ENCODE measurements at regions not wholly inside any gene's neighbourhood (a gene's known extent, or its start where the extent isn't known, plus 50 kb on each side); places are given as distances from the start of the nearest gene placed in this dataset.
"Not testable (repeated sequence)": the region's sequence is repeated elsewhere in the genome, so short reads cannot be mapped to it uniquely, and the experiment has no call there.

DNA sequence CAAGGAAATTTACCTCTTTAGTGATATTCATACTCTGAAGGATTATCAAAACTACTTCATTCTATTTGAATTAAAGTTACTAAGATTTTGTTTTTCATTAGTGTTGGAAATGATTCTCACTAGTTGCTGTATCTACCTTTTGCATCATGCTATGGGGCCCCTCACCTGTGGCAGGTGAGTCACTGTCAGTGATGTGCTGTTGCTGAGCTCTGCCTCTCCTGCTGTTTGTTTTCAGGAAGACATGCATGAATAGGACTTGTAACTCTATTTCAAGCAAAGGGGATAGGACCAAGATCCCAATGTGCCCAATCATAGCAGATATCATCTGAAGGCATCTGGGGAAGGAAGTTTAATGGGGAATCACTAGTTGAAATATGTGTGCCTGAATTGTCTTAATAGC is 57.4 kb upstream of the AGR3 start:
- TF ChIP-seq, protein P1, sequence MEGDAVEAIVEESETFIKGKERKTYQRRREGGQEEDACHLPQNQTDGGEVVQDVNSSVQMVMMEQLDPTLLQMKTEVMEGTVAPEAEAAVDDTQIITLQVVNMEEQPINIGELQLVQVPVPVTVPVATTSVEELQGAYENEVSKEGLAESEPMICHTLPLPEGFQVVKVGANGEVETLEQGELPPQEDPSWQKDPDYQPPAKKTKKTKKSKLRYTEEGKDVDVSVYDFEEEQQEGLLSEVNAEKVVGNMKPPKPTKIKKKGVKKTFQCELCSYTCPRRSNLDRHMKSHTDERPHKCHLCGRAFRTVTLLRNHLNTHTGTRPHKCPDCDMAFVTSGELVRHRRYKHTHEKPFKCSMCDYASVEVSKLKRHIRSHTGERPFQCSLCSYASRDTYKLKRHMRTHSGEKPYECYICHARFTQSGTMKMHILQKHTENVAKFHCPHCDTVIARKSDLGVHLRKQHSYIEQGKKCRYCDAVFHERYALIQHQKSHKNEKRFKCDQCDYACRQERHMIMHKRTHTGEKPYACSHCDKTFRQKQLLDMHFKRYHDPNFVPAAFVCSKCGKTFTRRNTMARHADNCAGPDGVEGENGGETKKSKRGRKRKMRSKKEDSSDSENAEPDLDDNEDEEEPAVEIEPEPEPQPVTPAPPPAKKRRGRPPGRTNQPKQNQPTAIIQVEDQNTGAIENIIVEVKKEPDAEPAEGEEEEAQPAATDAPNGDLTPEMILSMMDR (IDR thresholded peaks at IDR 0.05), result no peak
- no peak for TF ChIP-seq POLR2AphosphoS5 (IDR thresholded peaks at IDR 0.05)
- no peak for TF ChIP-seq EP300 (IDR thresholded peaks at IDR 0.05)
- TF ChIP-seq POLR2A (IDR thresholded peaks at IDR 0.05), result no peak
- Histone ChIP-seq H3K4me3 (no peak overlapping the region), H3K9me3 (no peaks in the 10 kb centered on the region), H3K27me3 (no peaks in the 10 kb centered on the region), H3K27ac (no peak overlapping the region), H3K36me3 (no peaks in the 10 kb centered on the region), H3K4me1 (peaks cover 0 to 12% (median 6%) of the 10 kb centered on the region in 4 donors)
- intact Hi-C loops (cut with DNase I), result no loop called here
- DNase-seq, result no peak

DNA sequence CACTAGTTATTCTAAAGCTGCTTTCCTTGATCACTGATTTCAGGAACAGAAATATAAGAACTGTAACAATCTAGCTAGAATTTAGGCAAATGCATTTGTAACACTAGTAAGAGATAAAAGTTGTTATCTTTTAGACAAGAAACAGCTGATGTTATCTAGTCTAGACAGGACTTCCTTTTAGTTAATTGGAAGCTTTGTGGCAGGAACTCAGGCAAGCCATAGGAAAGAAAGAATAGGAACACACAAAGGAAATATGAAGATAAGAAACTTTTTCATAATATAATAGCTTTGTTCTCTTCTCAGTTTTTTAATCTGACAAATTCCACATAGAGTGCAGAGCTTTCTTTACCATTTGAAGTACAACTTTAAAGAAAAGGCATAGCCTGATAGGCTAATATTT is 59.0 kb upstream of the AGR3 start:
- no peak for DNase-seq

DNA sequence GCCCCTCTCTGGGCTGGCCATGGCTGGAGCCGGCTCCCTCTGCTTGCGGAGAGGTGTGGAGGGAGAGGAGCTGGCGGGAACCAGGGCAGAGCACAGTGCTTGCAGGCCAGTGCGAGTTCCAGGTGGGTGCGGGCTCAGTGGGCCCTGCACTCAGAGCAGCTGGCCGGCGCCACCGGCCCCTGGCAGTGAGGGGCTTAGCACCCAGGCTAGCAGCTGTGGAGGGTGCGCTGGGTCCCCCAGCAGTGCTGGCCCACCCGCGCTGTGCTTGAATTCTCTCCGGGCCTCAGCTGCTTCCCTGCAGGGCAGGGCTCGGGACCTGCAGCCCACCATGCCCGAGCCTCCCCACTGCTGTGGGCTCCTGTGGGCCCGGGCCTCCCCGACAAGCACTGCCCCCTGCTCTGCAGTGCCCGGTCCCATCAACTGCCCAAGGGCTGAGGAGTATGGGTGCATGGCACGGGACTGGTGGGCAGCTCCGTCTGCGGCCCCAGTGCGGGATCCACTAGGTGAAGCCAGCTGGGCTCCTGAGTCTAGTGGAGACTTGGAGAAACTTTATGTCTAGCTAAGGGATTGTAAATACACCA is 61.2 kb upstream of the AGR3 start:
- 92 to 93% methylated on average over 21 of the region's 21 CpGs for WGBS, 2 donors
- Histone ChIP-seq H3K9me3 (peaks cover 0 to 3% (median 2%) of the 10 kb centered on the region in 4 donors), H3K27ac (no peak overlapping the region), H3K36me3 (no peaks in the 10 kb centered on the region), H3K4me3 (no peak overlapping the region), H3K27me3 (no peaks in the 10 kb centered on the region), H3K4me1 (no peaks in the 10 kb centered on the region)
- intact Hi-C loops (cut with DNase I), result no loop called here
- DNase-seq, result no peak
- TF ChIP-seq POLR2A (IDR thresholded peaks at IDR 0.05) (no peak), POLR2AphosphoS5 (IDR thresholded peaks at IDR 0.05) (no peak), EP300 (IDR thresholded peaks at IDR 0.05) (no peak)
- TF ChIP-seq, protein P1 (IDR thresholded peaks at IDR 0.05), result no peak

More for the DNA sequence above, 59.0 kb upstream of the AGR3 start:
- H3K4me3 ChIP-seq, result no peak overlapping the region
- H3K4me1 ChIP-seq, result peaks cover 0 to 12% (median 6%) of the 10 kb centered on the region in 4 donors
- no peak overlapping the region for H3K27ac ChIP-seq
- H3K36me3 ChIP-seq, result no peaks in the 10 kb centered on the region
- TF ChIP-seq POLR2AphosphoS5 (IDR thresholded peaks at IDR 0.05) (no peak), EP300 (IDR thresholded peaks at IDR 0.05) (no peak), POLR2A (IDR thresholded peaks at IDR 0.05) (no peak)
- TF ChIP-seq, protein P1 (IDR thresholded peaks at IDR 0.05), result no peak
- no peaks in the 10 kb centered on the region for H3K9me3 ChIP-seq
- intact Hi-C loops (cut with DNase I), result no loop called here
- H3K27me3 ChIP-seq, result no peaks in the 10 kb centered on the region

DNA sequence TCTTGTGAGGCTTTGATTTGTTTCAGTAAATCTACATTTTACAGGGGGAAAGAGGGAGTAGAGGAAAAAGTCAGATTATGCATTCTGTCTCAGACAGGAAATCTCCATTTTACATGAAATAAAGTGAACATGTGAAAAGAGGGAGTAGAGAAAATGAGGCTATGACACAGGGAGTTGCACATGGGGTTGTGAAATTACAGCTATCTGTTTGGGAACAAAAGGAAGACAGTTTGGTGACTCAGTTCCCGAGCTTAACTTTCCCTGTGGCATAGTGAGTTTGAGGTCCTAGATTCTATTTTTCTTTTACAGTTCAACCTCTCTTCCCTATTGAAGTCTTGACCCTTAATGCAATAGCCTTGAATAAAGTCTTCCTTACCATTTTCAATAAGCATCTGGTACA is 63.2 kb upstream of the AGR3 start:
- Histone ChIP-seq H3K27ac (no peak overlapping the region), H3K4me1 (no peaks in the 10 kb centered on the region), H3K36me3 (no peaks in the 10 kb centered on the region), H3K27me3 (no peaks in the 10 kb centered on the region), H3K9me3 (peaks cover 0 to 10% (median 5%) of the 10 kb centered on the region in 4 donors), H3K4me3 (no peak overlapping the region)
- no peak for DNase-seq
- 85 to 90% methylated on average over 1 of the region's 1 CpG for WGBS, 2 donors
- TF ChIP-seq POLR2AphosphoS5 (IDR thresholded peaks at IDR 0.05) (no peak), POLR2A (IDR thresholded peaks at IDR 0.05) (no peak)
- TF ChIP-seq, protein P1 (IDR thresholded peaks at IDR 0.05), result no peak
- intact Hi-C loops (cut with DNase I), result no loop called here

DNA sequence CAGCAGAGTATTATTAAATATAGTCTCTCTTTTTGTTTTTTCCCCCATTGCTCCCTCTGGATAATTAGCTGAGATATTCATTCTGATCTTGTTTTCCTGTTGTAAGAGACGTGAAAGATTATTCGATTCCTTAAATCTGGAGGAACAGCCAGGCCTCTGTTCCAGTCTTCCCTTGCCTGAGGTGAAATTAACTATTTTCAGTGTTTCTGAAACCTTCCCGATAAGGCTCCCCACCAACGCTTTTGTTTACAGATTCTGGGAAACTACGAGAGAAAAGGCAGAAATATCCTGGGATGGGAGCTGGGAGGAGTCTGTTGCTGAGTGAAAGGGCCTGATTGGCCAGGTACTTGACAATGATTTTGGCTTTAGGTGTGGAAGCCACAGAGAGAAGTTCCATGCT is 63.6 kb upstream of the AGR3 start:
- TF ChIP-seq EP300 (IDR thresholded peaks at IDR 0.05) (no peak), POLR2AphosphoS5 (IDR thresholded peaks at IDR 0.05) (no peak)
- TF ChIP-seq, protein P1 (IDR thresholded peaks at IDR 0.05), result no peak
- Histone ChIP-seq H3K27ac (no peak overlapping the region), H3K9me3 (peaks cover 0 to 10% (median 5%) of the 10 kb centered on the region in 4 donors), H3K27me3 (no peaks in the 10 kb centered on the region), H3K36me3 (no peaks in the 10 kb centered on the region), H3K4me3 (no peak overlapping the region), H3K4me1 (no peaks in the 10 kb centered on the region)
- DNase-seq, result no peak
- 95 to 97% methylated on average over 5 of the region's 5 CpGs for WGBS, 2 donors
- intact Hi-C loops (cut with DNase I), result no loop called here

DNA sequence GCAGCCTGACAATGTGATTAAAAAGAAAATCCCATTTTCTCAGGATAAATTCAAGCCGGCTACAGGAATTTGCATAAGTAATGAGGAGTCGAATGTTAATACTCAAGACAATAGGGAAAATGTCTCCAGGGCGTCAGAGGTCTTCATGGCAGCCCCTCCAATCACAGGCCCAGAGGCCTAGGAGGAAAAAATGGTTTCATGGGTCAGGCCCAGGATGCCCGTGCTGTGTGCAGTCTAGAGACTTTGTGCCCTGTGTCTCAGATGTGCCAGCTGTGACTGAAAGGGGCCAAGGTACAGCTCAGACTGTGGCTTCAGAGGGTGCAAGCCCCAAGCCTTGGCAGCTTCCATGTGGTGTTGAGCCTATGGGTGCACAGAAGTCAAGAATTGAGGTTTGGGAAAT is 66.3 kb upstream of the AGR3 start:
- H3K27ac ChIP-seq; H3K4me1 ChIP-seq; DNase-seq; H3K27me3 ChIP-seq; H3K4me3 ChIP-seq; H3K36me3 ChIP-seq; intact Hi-C loops (cut with DNase I): not testable (repeated sequence)
- peaks cover 0 to 10% (median 5%) of the 10 kb centered on the region in 4 donors for H3K9me3 ChIP-seq
- 93% methylated on average over 4 of the region's 4 CpGs for WGBS, 2 donors

All from sigmoid colon (tissue), 6 donors.